H9 (cell line): ENCODE measurements at regions not wholly inside any gene's neighbourhood (a gene's known extent, or its start where the extent isn't known, plus 50 kb on each side); places are given as distances from the start of the nearest gene placed in this dataset.

ENCODE experiments used
- DNase-seq: peaks from one replicate; pipeline ENCODE4 v3.0.0-alpha.2; 2017
- H2AFZ ChIP-seq: one replicate; pipeline ENCODE4 v1.6.1; 2013; ENCODE audit warnings: mild to moderate bottlenecking, low read length, control low read depth, moderate library complexity
- H2AK5ac ChIP-seq: 2 replicates; pipeline ENCODE4 v1.6.1; 2013; ENCODE audit warnings: low read length, control low read depth, mixed read lengths; ENCODE audit not compliant: insufficient read length
- H2BK120ac ChIP-seq: one replicate; pipeline ENCODE4 v1.6.1; 2013; ENCODE audit warnings: low read depth, mild to moderate bottlenecking, low read length, control low read depth, inconsistent platforms; ENCODE audit not compliant: poor library complexity, severe bottlenecking
- H2BK12ac ChIP-seq: 2 replicates; pipeline ENCODE4 v1.6.1; 2013; ENCODE audit warnings: low read length, control low read depth, mixed read lengths, low read depth; ENCODE audit not compliant: insufficient read length
- H2BK15ac ChIP-seq: 2 replicates; pipeline ENCODE4 v1.6.1; 2013; ENCODE audit warnings: low read depth, low read length, control low read depth
- H2BK20ac ChIP-seq: one replicate; pipeline ENCODE4 v1.6.1; 2013; ENCODE audit warnings: low read depth, mild to moderate bottlenecking, low read length, control low read depth, inconsistent platforms; ENCODE audit not compliant: poor library complexity, severe bottlenecking
- H2BK5ac ChIP-seq: 2 replicates; pipeline ENCODE4 v1.6.1; 2013; ENCODE audit warnings: low read length, control low read depth, mixed read lengths; ENCODE audit not compliant: insufficient read length
- H3K14ac ChIP-seq: 2 replicates; pipeline ENCODE4 v1.6.1; 2013; ENCODE audit warnings: low read length, control low read depth; ENCODE audit not compliant: insufficient read depth
- H3K18ac ChIP-seq: 2 replicates; pipeline ENCODE4 v1.6.1; 2013; ENCODE audit warnings: low read depth, mild to moderate bottlenecking, mixed read lengths, low read length, control low read depth; ENCODE audit not compliant: insufficient read length
- H3K23ac ChIP-seq: 2 replicates; pipeline ENCODE4 v1.6.1; 2013; ENCODE audit warnings: low read length, control low read depth, mixed read lengths, low read depth; ENCODE audit not compliant: insufficient read length
- H3K23me2 ChIP-seq: 2 replicates; pipeline ENCODE4 v1.6.1; 2013; ENCODE audit warnings: low read depth, mild to moderate bottlenecking, mixed read lengths, low read length, control low read depth; ENCODE audit not compliant: insufficient read length, poor library complexity, severe bottlenecking
- H3K27ac ChIP-seq: 2 replicates; pipeline ENCODE4 v1.5.1; 2013; ENCODE audit warnings: low read length, control low read depth, mixed read lengths, low read depth; ENCODE audit not compliant: insufficient read length
- H3K27me3 ChIP-seq: 2 replicates; pipeline ENCODE4 v1.6.1; 2013; ENCODE audit warnings: low read length, control low read depth, inconsistent platforms; ENCODE audit not compliant: insufficient read depth
- H3K4ac ChIP-seq: 2 replicates; pipeline ENCODE4 v1.6.1; 2013; ENCODE audit warnings: low read depth, mild to moderate bottlenecking, control low read depth, inconsistent platforms, low read length, moderate library complexity
- H3K4me1 ChIP-seq: 2 replicates; pipeline ENCODE4 v1.6.1; 2013; ENCODE audit warnings: low read length, control low read depth, inconsistent platforms; ENCODE audit not compliant: insufficient read depth
- H3K4me2 ChIP-seq: 2 replicates; pipeline ENCODE4 v1.6.1; 2013; ENCODE audit warnings: low read length, control low read depth, mixed read lengths; ENCODE audit not compliant: insufficient read length, insufficient read depth
- H3K56ac ChIP-seq: 2 replicates; pipeline ENCODE4 v1.6.1; 2013; ENCODE audit warnings: low read depth, mild to moderate bottlenecking, mixed read lengths, low read length, control low read depth; ENCODE audit not compliant: insufficient read length
- H3K79me1 ChIP-seq: 2 replicates; pipeline ENCODE4 v1.6.1; 2013; ENCODE audit warnings: low read depth, mild to moderate bottlenecking, moderate library complexity, low read length, control low read depth, inconsistent platforms; ENCODE audit not compliant: insufficient read depth, poor library complexity, severe bottlenecking
- H3K79me2 ChIP-seq: 2 replicates; pipeline ENCODE4 v1.6.1; 2013; ENCODE audit warnings: low read length, control low read depth, inconsistent platforms; ENCODE audit not compliant: insufficient read depth
- H3K9ac ChIP-seq: 2 replicates; pipeline ENCODE4 v1.6.1; 2013; ENCODE audit warnings: low read length, control low read depth, mixed read lengths; ENCODE audit not compliant: insufficient read length; ENCODE audit errors: extremely low read depth
- H3K9me3 ChIP-seq: one replicate; pipeline ENCODE4 v1.6.1; 2013; ENCODE audit warnings: low read depth, low read length, inconsistent platforms; ENCODE audit not compliant: control insufficient read depth
- H3T11ph ChIP-seq: one replicate; pipeline ENCODE4 v1.6.1; 2013; ENCODE audit warnings: mild to moderate bottlenecking, low read length, control low read depth, inconsistent platforms
- H4K20me1 ChIP-seq: one replicate; pipeline ENCODE4 v1.6.1; 2013; ENCODE audit not compliant: control insufficient read depth, insufficient read length, insufficient read depth
- H4K5ac ChIP-seq: 2 replicates; pipeline ENCODE4 v1.6.1; 2013; ENCODE audit warnings: low read depth, mild to moderate bottlenecking, mixed read lengths, low read length, control low read depth; ENCODE audit not compliant: insufficient read length
- H4K8ac ChIP-seq: replicated peaks from 2 replicates; pipeline ENCODE4 v1.6.1; 2013; ENCODE audit warnings: low read length, control low read depth, mixed read lengths, low read depth; ENCODE audit not compliant: insufficient read length
- H4K91ac ChIP-seq: 2 replicates; pipeline ENCODE4 v1.6.1; 2013; ENCODE audit warnings: low read depth, mild to moderate bottlenecking, moderate library complexity, mixed read lengths, low read length, control low read depth; ENCODE audit not compliant: insufficient read length
- H3K27ac Mint-ChIP-seq, 3 experiments: 2 replicates in 2 of 3; 3 replicates in 1 of 3; pipeline ENCODE4 v1.8.0; 2020 to 2021; ENCODE audit warnings: mixed read lengths in 3 of 3, mild to moderate bottlenecking in 1 of 3, moderate library complexity in 1 of 3
- H3K27me3 Mint-ChIP-seq: 2 replicates; pipeline ENCODE4 v1.8.0; 2021; ENCODE audit warnings: low read depth, mild to moderate bottlenecking, moderate library complexity, mixed read lengths
- H3K36me3 Mint-ChIP-seq, 3 experiments: 2 replicates in 2 of 3; 3 replicates in 1 of 3; pipeline ENCODE4 v1.8.0; 2020 to 2021; ENCODE audit warnings: low read depth in 3 of 3, mixed read lengths in 3 of 3; ENCODE audit not compliant: insufficient read depth in 1 of 3
- H3K4me1 Mint-ChIP-seq, 2 experiments: 2 replicates each; pipeline ENCODE4 v1.8.0; 2020; ENCODE audit warnings: mixed read lengths in 2 of 2
- H3K4me3 Mint-ChIP-seq, 2 experiments: 2 replicates in 1 of 2; 3 replicates in 1 of 2; pipeline ENCODE4 v1.8.0; 2020 to 2021; ENCODE audit warnings: mild to moderate bottlenecking in 2 of 2, mixed read lengths in 2 of 2, moderate library complexity in 1 of 2
- H3K9me3 Mint-ChIP-seq, 2 experiments: 2 replicates in 1 of 2; 3 replicates in 1 of 2; pipeline ENCODE4 v1.8.0; 2020; ENCODE audit warnings: mild to moderate bottlenecking in 2 of 2, mixed read lengths in 2 of 2, moderate library complexity in 1 of 2
- WGBS: extraction: QIAGEN DNeasy Blood & Tissue Kit; methylation state at CpG from one replicate; pipeline ENCODE4 v1.1.7; 2013; ENCODE audit warnings: missing lambda C conversion rate, low lambda C conversion rate, mixed read lengths; ENCODE audit not compliant: insufficient read length; ENCODE audit errors: extremely low coverage; 5-methylcytosine and 5-hydroxymethylcytosine counted together
- TF ChIP-seq, protein P1 (sequence below): fragments of 200-600 bp; sonication (generic); conservative IDR thresholded peaks from 3 replicates; pipeline ENCODE4 v1.8.0; 2021; ENCODE audit warnings: antibody characterized with exemption, mild to moderate bottlenecking

DNA sequence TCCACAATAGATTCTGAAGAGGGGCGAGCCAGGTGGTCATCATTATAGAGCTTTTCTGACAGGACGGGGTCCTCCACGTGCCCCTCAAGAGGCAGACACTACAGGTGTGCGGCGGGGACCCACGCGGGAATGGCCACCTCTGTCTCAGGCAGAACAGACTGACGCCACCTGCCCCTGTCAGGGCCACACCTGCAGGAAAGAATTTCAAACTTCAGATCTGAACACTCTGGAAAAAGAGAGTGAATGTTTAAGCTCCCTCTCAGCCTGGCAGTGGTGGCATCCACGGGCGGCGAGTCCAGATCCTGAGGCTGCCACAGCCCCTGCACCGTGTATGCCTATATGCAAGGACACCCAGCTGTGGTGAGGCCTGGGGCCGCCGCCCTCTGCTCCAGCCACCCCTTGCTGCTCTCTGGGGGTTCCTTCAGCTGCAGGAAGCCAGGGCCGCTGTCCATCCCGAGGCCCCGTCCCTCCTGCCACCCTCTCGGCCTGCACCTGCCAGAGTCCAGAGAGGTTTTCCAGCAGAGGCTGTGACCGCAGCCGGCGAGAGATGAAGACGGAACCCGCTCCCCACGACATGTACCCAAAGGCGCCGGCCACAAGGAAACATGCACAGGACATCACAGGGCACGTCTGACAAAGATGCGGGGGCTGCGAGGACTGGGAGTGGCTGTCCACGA lies 234.9 kb downstream of the ERMARD start:
- no peak overlapping the region for H4K91ac ChIP-seq
- no peaks in the 10 kb centered on the region for H3K4me1 Mint-ChIP-seq
- H3K27ac Mint-ChIP-seq: no peak overlapping the region
- no peak overlapping the region for H4K8ac ChIP-seq
- no peak overlapping the region for H4K5ac ChIP-seq
- H2AFZ ChIP-seq: no peak overlapping the region
- H3K4me2 ChIP-seq: no peak overlapping the region
- H3K27me3 Mint-ChIP-seq: peaks cover 1% of the 10 kb centered on the region
- no peaks in the 10 kb centered on the region for H3K36me3 Mint-ChIP-seq
- no peak overlapping the region for H3K56ac ChIP-seq
- no peak overlapping the region for H3K4ac ChIP-seq
- no peaks in the 10 kb centered on the region for H3K79me2 ChIP-seq
- H2BK20ac ChIP-seq: no peak overlapping the region
- DNase-seq: no peak
- no peak overlapping the region for H3K27ac ChIP-seq
- no peaks in the 10 kb centered on the region for H3K9me3 ChIP-seq
- no peaks in the 10 kb centered on the region for H3K27me3 ChIP-seq
- 0 out of 2 replicates have a peak overlapping the region, but pooled peaks have one; percentile 34 for H3K14ac ChIP-seq
- H2AK5ac ChIP-seq: no peak overlapping the region
- H2BK12ac ChIP-seq: no peak overlapping the region
- TF ChIP-seq, protein P1, sequence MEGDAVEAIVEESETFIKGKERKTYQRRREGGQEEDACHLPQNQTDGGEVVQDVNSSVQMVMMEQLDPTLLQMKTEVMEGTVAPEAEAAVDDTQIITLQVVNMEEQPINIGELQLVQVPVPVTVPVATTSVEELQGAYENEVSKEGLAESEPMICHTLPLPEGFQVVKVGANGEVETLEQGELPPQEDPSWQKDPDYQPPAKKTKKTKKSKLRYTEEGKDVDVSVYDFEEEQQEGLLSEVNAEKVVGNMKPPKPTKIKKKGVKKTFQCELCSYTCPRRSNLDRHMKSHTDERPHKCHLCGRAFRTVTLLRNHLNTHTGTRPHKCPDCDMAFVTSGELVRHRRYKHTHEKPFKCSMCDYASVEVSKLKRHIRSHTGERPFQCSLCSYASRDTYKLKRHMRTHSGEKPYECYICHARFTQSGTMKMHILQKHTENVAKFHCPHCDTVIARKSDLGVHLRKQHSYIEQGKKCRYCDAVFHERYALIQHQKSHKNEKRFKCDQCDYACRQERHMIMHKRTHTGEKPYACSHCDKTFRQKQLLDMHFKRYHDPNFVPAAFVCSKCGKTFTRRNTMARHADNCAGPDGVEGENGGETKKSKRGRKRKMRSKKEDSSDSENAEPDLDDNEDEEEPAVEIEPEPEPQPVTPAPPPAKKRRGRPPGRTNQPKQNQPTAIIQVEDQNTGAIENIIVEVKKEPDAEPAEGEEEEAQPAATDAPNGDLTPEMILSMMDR: no peak
- H3K79me1 ChIP-seq: no peaks in the 10 kb centered on the region
- H2BK120ac ChIP-seq: no peak overlapping the region
- H3K4me3 Mint-ChIP-seq: no peak overlapping the region
- no peak overlapping the region for H3K23ac ChIP-seq
- WGBS: no CpG with 5 or more reads among the region's 30 CpGs
- H2BK15ac ChIP-seq: no peak overlapping the region
- no peak overlapping the region for H3T11ph ChIP-seq
- H3K23me2 ChIP-seq: no peaks in the 10 kb centered on the region
- H3K9ac ChIP-seq: no peak overlapping the region
- no peak overlapping the region for H2BK5ac ChIP-seq
- H4K20me1 ChIP-seq: no peaks in the 10 kb centered on the region
- H3K9me3 Mint-ChIP-seq: no peaks in the 10 kb centered on the region
- no peaks in the 10 kb centered on the region for H3K4me1 ChIP-seq
- no peak overlapping the region for H3K18ac ChIP-seq
